ENCODE measurements at regions not wholly inside any gene's neighbourhood (a gene's known extent, or its start where the extent isn't known, plus 50 kb on each side); places are given as distances from the start of the nearest gene placed in this dataset.

DNA sequence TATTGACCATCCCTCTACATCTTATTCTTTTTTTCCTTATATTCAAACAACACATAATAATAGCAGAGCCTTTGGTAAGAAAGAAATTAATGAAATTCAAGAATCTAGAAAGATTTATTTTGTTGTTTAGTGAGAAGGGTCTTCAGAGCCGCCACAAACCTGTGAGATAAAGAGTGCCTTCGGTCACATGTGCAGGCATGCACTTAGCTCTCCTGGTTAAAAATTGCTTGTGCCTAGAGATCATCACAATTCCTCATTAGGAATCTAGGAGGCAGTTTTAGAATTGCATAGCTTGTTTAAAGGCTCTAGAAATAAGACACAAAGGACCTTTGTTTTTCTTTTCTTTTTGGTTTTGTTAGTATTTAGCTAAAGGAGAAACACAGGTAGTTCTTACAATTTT lies 1948.4 kb upstream of the IGFBP7 start:
- Mint-ChIP-seq H3K9me3 (no peaks in the 10 kb centered on the region), H3K27ac (peak overlapping the region; percentile 43), H3K36me3 (no peaks in the 10 kb centered on the region), H3K4me3 (no peak overlapping the region), H3K4me1 (peaks cover 29% of the 10 kb centered on the region), H3K27me3 (ENCODE audit: low read depth) (no peaks in the 10 kb centered on the region)
- DNase-seq (ENCODE audit: low spot score in 2 of 2, unreplicated experiment in 2 of 2), result no peak
- no peak for TF ChIP-seq CTCF (IDR thresholded peaks at IDR 0.05; ENCODE audit: unreplicated experiment)

DNA sequence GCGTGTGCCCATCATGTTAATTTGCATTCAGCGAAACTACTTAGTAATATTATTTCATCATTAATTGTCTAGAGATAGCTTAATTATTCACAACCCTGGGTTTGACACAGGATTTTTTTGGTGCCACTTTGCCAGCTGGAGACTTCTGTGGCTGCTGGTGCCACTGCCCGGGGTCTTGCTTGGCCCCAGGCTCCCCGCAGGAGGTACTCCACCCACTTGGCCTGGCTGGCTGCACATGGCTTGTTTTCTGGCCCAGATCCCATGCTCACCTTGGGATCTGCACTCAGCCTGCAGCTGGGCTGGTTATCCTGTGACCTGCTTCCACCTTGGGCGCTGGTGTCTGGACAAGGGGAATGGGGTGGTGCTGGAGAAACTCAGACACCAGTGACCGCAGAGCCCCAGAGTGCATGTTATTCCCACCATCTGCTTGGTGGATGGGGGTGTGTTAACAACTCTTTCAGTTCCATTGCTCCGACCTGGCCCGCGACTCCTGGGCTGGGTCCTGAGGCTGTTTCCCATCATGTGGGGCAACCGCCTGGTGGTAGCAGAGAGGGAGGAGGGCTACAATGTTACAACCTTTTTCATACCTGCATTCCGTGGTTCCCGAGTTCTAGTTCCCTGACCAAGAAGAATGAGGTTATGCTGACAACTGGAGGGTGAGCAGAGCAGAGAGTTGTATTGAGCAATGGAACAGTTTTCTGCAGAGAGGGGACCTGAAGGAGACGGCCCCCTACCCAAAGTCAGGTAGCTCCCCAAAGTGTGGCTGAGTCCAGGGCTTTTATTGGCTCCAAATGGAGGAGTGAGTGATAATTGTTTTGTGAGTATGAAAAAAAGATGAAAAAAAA lies 1950.0 kb upstream of the IGFBP7 start:
- no peak overlapping the region for H3K4me3 Mint-ChIP-seq
- DNase-seq (ENCODE audit: low spot score in 2 of 2, unreplicated experiment in 2 of 2), result no peak

DNA sequence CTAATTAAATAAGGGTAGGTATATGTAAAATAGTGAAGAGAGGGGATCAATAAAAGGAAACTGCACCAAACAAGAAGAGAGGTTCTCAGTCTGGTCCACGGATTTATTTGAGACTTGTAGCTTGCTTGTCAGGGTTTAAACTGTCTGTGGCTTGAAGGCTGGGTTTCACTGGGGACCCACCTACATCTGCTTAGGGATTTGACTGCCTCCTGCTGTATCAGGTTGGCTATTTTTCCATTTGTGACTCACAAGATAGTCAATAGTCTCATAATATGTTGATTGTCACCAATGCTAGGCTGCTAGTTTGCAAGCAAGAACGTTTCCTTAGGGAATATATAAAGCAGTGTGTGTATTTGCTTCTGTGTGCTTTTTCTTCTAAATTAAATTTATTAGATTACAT lies 1950.7 kb upstream of the IGFBP7 start:
- H3K4me3 Mint-ChIP-seq, result no peak overlapping the region

More for the DNA sequence above, 1950.0 kb upstream of the IGFBP7 start:
- H3K9me3 Mint-ChIP-seq, result no peaks in the 10 kb centered on the region
- H3K27me3 Mint-ChIP-seq (ENCODE audit: low read depth), result no peaks in the 10 kb centered on the region
- TF ChIP-seq CTCF (IDR thresholded peaks at IDR 0.05; ENCODE audit: unreplicated experiment), result no peak
- no peak overlapping the region for H3K27ac Mint-ChIP-seq
- no peaks in the 10 kb centered on the region for H3K36me3 Mint-ChIP-seq
- peaks cover 27% of the 10 kb centered on the region for H3K4me1 Mint-ChIP-seq

DNA sequence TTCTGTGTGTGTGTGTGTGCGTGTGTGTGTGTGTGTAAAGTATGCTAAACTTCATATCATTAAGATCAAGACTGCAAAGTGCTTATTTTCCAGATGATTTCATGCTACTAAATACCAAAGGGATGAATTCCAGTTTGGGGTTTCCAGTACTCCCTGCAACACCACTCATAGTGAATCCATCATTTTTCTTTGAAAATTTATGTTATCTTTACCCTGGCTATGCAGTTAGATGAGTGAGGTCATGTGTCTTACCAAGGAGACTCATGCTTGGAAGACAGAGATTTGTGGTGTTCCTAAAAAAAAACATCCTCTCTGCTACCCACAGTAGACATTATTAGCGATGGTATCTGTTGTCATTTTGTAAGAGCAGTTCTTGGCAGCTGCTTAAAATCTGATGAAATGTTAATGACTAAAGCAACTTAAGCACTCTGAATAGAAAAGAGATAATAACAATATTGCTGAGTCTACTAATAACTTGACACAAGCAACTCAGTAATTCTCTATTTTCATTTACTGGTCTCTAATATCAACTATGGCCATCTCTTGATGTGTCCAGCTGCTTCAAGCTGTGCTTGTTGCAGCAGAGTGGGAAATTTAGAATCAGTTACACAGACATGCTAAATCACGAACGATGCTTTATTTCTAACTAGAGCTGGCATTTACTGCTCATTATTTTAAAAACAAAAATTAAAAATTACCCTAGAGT lies 1953.0 kb upstream of the IGFBP7 start:
- no peak for DNase-seq (ENCODE audit: low spot score in 2 of 2, unreplicated experiment in 2 of 2)
- Mint-ChIP-seq H3K4me3 (no peak overlapping the region), H3K36me3 (no peaks in the 10 kb centered on the region), H3K9me3 (no peaks in the 10 kb centered on the region), H3K27ac (peak overlapping the region; percentile 64), H3K4me1 (peaks cover 25% of the 10 kb centered on the region), H3K27me3 (ENCODE audit: low read depth) (no peaks in the 10 kb centered on the region)
- TF ChIP-seq CTCF (IDR thresholded peaks at IDR 0.05; ENCODE audit: unreplicated experiment), result no peak

More for the DNA sequence above, 1950.7 kb upstream of the IGFBP7 start:
- no peak for DNase-seq (ENCODE audit: low spot score in 2 of 2, unreplicated experiment in 2 of 2)
- Mint-ChIP-seq H3K36me3 (no peaks in the 10 kb centered on the region), H3K4me1 (peaks cover 25% of the 10 kb centered on the region), H3K27ac (no peak overlapping the region), H3K9me3 (no peaks in the 10 kb centered on the region), H3K27me3 (ENCODE audit: low read depth) (no peaks in the 10 kb centered on the region)
- no peak for TF ChIP-seq CTCF (IDR thresholded peaks at IDR 0.05; ENCODE audit: unreplicated experiment)

DNA sequence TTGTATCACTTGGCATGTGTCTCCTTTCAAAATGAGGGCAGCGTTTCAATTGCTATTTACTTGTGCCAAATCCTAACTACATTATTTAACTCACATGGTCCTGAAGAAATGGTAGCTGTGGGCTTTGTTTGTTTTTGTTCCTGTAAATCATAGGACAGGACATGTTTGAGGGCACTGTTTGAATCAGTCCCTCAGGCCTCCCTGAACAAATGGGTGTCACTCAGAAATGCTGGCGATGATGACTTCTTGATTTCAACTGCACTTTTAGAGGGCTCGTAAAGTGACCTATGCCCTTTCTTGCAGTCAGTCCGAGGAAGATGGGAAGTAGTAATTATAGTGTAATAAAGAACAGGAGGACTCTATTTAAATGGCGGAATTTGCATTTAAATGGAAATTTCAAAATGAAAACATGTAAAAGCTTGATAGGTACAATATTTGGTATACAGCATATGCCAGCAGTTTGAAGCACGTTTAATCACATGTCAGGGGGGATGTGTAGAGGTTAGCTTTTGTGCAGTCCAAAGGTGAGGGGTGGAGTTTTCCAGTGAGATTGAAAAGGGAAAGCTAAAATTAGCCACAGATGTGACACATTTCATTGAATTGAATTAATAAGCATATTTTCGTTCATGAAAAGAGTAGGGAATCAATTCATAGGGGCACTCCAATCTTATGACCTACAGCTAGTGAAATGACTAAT lies 1958.7 kb upstream of the IGFBP7 start:
- Mint-ChIP-seq H3K27me3 (ENCODE audit: low read depth) (no peaks in the 10 kb centered on the region), H3K27ac (no peak overlapping the region), H3K9me3 (peaks cover 9% of the 10 kb centered on the region), H3K4me3 (no peak overlapping the region), H3K4me1 (peaks cover 8% of the 10 kb centered on the region), H3K36me3 (no peaks in the 10 kb centered on the region)
- no peak for TF ChIP-seq CTCF (IDR thresholded peaks at IDR 0.05; ENCODE audit: unreplicated experiment)
- no peak for DNase-seq (ENCODE audit: low spot score in 2 of 2, unreplicated experiment in 2 of 2)

Measured in mesothelial cell of epicardium (in vitro differentiated cells).